Upper lobe of left lung (tissue), 4 donors: ENCODE measurements at regions not wholly inside any gene's neighbourhood (a gene's known extent, or its start where the extent isn't known, plus 50 kb on each side); places are given as distances from the start of the nearest gene placed in this dataset.

Experiments used
- CTCF ChIP-seq, 6 experiments: fragments of 450-650 bp in 4 of 6; fragments of 200-600 bp in 2 of 6; sonication (generic) in 2 of 6; IDR thresholded peaks; one replicate each; pipeline ENCODE4 v1.5.1; 2016 to 2019; ENCODE audit warnings: antibody characterized with exemption in 6 of 6
- EP300 ChIP-seq, 4 donors: sonication (generic); formaldehyde crosslinking; IDR thresholded peaks; one replicate each; pipeline ENCODE4 v1.5.1; 2017; ENCODE audit warnings: antibody characterized with exemption in 4 of 4, control low read depth in 2 of 4
- POLR2A ChIP-seq, 4 donors: fragments of 450-650 bp; IDR thresholded peaks; one replicate each; pipeline ENCODE4 v1.5.1; 2016 to 2017; ENCODE audit warnings: antibody characterized with exemption in 4 of 4, mild to moderate bottlenecking in 2 of 4

GRCh38 chr15:52855157-52855556 is 65.0 kb upstream of the ONECUT1 start:
- TF ChIP-seq POLR2A (IDR thresholded peaks at IDR 0.05) (no peak), CTCF (IDR thresholded peaks at IDR 0.05) (no peak), EP300 (IDR thresholded peaks at IDR 0.05) (no peak)
